NAMALWA (cell line): ENCODE measurements at regions not wholly inside any gene's neighbourhood (a gene's known extent, or its start where the extent isn't known, plus 50 kb on each side); places are given as distances from the start of the nearest gene placed in this dataset.

Experiments
- DNase-seq: peaks from one replicate; pipeline ENCODE4 v3.0.0-alpha.2; 2015; ENCODE audit warnings: low spot score

GRCh38 chr10:58970160-58970915 lies 206.1 kb upstream of the PHYHIPL start:
- DNase-seq, result no peak

GRCh38 chr10:58971211-58971610 lies 205.2 kb upstream of the PHYHIPL start:
- DNase-seq, result no peak

DNA sequence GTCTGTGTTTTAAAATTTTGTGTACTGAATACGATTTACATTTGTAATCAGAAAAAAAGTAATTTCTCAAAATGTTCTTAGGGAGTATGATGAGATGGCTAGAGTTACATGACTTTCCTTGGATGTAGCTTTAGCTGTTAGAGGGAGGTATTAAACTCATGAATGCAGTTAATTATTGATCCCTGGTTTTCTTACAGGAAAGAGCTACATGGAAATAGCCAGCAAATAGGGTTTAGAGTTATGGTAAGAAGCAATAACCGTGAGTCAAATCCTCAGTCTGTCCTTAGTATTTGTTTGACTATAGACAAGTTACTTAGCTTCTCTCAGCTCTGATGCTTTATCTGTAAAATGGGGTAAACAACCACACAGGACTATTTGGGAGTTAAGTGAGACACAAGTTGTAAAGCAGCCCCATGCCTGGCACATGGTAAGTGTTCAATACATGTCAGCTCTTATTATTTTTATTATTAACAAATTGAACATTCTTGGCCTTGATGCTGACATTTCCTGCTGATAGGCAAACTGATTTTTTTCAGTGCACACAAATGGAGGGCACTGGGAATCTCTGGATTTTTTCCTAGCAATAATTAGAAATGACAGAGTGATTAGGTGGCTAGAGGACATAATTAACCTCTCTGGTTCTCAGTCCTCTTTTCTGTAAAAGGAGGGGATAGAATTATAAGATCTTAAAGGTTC lies 204.5 kb upstream of the PHYHIPL start:
- DNase-seq, result no peak

DNA sequence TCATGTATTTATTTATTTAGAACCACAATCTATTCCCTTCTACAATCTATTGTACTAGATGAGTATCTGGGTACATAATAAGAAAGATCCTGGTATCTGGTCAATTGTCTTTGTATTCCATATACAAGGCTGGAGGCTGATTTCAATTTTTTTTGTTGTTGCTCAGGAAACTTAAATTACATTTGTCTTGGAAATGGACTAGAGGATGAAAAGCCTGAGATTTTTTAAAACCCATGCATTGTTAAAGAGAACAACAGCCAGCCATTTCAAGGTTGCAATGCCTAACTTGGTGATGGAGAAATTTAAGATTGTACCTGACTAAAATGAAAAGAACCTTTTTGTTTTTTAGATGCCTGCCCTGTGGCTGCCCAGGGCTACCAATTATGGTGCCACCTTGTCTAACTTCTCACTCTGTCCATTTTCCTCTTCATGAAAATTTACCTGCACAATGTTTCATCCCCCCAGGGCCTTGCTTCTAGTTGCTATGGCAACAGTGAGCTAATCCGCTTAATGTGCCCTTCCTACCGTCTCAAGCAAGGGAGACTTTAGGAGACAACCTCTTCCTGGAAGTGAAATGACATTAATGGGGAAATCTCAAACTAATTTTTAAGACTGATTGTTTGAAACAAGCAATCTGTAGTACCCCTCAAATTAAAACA lies 203.7 kb upstream of the PHYHIPL start:
- DNase-seq, result no peak

DNA sequence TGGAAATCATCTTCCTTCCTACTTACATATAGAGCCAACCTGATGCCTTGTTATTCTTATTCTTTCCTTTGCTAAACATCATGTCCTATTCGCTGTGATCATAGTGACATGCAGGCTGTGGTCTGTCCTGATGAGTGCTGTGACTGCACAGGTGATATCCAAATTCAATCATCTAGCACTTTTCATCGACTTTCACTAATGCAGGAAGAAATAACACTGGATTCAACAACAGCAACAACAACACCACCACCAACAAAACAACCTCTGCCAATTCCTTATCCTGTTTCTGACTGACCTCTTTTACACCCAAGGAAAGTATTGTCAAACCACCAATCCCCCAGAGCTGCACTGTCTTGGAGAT lies 203.2 kb upstream of the PHYHIPL start:
- no peak for DNase-seq

DNA sequence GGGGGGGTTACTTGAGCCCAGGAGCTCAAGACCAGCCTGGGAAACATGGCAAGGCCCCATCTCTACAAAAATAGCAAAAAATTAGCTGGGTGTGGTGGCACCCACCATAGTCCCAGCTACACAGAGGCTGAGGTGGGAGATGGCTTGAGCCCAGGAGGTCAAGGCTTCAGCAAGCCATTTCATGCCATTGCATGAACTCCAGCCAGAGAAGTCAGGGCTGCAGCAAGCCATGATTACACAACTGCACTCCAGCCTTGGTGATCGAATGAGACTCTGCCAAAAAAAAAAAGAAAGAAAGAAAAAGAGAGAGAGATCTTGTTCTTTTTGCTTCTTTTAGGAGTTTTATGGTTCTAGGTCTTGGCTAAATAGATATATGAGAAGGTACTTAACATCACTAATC lies 200.2 kb upstream of the PHYHIPL start:
- DNase-seq, result no peak

DNA sequence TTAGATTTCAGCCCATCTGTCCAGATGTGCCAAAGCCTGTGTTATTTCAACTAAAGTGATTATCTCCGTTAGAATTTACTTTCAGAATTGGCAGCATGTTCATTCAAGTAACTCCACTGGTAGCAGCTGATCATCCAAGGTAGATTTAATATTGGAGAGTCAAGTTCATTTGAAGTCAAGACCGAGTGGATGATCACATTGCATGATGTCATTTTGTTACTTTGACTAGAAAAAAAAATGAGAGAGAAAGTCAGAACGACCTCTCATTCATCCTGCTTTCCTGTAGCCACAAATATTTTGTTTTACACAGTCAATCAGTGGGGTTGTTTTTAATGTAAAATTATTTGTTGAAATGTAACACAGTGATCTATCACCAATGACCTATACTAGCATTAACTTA lies 196.7 kb upstream of the PHYHIPL start:
- no peak for DNase-seq

GRCh38 chr10:58980826-58981415 lies 195.5 kb upstream of the PHYHIPL start:
- DNase-seq, result no peak

DNA sequence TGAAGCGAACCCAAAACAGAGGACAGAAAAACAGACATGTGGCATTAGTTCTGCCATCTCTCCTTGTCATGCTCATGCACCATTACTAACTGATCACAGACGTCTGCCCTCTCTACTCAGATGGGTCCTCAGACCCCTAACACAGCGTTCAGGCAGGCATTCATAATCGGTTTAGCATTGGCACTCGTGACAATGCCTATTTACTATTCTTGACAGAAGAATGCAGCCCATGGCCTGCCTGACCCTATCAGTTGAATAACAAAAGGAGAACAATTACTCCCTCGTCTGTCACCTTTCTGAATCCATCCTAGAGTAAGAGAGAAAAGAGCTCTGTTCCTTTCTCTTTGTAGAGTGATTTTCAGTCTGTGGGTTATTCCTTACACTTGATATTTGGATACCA lies 194.6 kb upstream of the PHYHIPL start:
- no peak for DNase-seq

DNA sequence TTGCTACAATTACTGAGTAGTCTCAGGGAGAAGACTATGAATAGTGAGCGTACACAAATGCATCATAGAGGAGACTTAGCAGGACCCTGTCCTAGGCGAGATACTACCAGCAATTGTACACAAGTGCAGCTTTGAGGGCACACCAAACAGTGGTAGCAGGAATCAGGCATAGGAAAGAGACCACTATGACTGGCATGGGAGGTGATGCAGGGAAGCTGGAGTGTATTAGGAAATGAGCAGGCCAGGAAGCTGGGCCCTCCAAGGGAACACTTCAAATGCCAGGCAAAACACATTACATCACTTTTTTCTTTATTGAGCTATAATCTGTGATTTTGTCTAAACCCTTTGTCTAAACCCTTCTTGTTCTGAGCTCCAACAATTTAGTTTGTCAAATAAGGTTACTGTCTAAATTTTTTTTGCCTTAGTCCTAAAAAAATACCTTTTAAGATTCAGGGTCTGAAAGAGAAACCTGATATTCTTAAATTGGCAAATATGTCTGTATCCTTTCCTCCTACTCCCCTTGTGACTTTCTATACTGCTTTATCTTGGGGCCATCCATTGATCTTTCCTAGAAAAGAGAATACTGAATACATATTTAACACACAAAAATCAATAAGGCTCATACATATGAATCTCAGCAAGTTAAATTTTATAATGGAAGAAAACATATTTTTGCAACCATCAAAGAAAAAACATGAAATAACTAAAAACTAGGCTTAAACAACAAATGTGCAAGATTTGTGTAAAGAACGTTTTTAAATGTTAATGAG lies 193.8 kb upstream of the PHYHIPL start:
- DNase-seq, result no peak

GRCh38 chr10:58985216-58985615 lies 191.2 kb upstream of the PHYHIPL start:
- no peak for DNase-seq

DNA sequence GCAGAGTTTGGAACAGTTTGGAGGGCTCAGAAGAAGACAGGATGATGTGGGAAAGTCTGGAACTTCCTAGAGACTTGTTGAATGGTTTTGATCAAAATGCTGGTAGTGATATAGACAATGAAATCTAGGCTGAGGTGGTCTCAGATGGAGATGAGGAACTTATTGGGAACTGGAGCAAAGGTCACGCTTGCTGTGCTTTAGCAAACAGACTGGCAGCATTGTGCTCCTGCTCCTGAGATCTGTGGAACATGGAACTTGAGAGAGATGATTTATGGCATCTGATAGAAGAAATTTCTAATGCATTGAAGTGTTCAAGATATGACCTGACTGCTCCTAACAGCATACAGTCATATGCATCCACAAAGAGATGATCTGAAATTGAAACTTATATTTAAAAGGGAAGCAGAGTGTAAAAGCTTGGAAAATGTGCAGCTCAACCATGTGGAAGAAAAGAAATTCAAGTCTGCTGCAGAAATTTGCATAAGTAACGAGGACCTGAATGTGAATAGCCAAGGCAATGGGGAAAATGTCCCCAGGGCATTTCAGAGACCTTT lies 186.9 kb upstream of the PHYHIPL start:
- DNase-seq, result no peak

DNA sequence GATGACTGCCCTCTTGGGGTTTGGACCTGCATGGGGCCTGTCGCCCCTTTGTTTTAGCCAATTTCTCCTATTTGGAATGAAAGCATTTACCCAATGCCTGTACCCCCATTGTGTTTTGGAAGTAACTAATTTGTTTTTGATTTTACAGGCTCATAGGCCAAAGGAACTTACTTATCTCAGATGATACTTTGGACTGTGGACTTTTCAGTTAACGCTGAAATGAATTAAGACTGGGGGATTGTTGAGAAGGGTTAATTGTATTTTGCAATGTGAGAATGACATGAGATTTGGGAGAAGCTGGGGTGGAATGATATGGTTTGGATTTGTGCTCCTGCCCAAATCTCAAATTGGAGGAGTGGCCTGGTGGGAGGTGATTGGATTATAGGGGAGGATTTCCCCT lies 185.8 kb upstream of the PHYHIPL start:
- no peak for DNase-seq

- no peak for DNase-seq
Observed at GRCh38 chr10:58991856-58992255, 184.6 kb upstream of the PHYHIPL start.

DNA sequence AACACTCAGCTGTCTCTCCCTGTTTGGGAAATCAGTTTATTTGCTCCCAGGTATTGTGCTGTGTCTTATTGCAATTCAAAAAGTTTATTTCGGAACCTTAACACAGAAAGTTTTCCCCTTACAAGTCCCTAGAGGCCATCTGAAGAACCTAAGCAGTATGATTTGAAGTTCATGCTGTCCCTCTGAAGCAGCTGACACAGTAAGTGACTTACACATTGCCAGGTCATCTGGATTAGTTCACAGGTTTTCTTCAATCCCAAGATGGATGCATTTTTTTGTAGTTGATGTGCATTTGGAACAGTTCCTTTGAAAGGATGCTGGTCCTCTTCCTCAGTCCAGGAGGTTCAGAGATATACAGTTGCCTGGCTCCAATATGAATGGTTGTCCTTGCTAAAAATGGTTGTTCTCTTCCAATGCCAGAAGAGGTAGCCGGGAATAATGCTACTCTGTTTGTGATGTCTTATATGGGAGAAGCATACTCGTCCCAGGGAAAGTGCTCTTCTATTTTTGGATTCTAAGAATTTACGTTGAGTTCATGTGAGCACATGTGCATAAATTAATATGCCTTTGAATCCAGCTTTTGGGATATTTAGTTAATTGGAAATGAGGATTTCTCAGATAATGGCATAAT lies 183.5 kb upstream of the PHYHIPL start:
- DNase-seq, result peak; percentile 21

GRCh38 chr10:58993480-58994221 lies 182.8 kb upstream of the PHYHIPL start:
- DNase-seq, result peak; percentile 62

GRCh38 chr10:58994226-58995057 lies 182.0 kb upstream of the PHYHIPL start:
- no peak for DNase-seq

DNA sequence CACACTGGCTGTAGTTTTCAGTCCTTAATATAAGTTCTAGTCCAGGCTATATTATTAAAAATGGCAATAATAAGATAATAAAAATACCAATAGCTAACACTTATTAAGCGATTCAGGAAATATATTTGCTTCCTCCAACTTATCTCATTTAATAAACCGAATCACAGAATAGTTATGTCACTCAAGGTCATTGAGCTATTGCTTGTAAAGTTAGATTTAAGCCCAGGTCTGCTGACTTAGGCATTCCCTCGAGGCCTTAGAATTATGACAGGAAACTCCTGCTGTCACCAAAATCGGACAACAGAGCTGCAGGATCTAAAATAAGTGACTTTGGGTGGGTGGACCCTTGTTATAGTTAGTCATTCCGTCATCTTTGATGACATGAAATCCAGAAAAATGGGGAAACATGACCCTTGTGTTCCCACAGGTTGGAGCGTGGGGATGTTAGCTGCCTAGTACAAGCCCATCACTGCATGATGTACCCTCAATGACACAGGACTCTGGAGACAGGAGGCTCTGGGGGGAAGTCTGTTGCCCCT lies 181.3 kb upstream of the PHYHIPL start:
- no peak for DNase-seq

- no peak for DNase-seq
Observed at GRCh38 chr10:58996063-58996462, 180.4 kb upstream of the PHYHIPL start.
